HG03520 (cell line): ENCODE measurements at regions not wholly inside any gene's neighbourhood (a gene's known extent, or its start where the extent isn't known, plus 50 kb on each side); places are given as distances from the start of the nearest gene placed in this dataset.
"Not testable (repeated sequence)": the region's sequence is repeated elsewhere in the genome, so short reads cannot be mapped to it uniquely, and the experiment has no call there.

Experiments
- ATAC-seq: cut with Tn5 transposase; IDR thresholded peaks from one replicate; pipeline ENCODE4 v1.9.1; 2021; ENCODE audit warnings: mild to moderate bottlenecking, moderate library complexity; ENCODE audit not compliant: unreplicated experiment

DNA sequence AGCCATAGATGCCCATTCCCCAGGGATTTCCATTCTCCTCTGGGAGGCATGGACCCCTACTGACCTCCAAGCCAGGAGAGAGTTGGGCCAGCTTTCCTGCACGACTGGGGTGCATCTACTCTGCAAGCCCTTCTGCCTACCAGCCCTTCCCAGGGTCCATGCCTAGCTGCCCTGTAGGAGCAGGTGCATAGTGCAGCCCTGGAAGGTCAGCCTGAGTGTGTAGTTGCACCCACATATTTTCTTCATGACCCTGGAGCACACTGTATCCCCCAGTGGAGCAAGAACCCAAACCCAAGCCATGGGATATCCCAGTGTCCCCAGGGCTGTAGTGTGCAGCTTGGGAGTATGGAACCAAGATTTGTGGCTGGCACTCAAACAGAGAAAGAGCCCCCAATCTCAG is 155.6 kb upstream of the GOLGA6L22 start:
- not testable (repeated sequence) for ATAC-seq
